Erythroblast (primary cell): ENCODE measurements at regions not wholly inside any gene's neighbourhood (a gene's known extent, or its start where the extent isn't known, plus 50 kb on each side); places are given as distances from the start of the nearest gene placed in this dataset.

Experiments used
- GATA1 ChIP-seq: IDR thresholded peaks from 2 replicates; pipeline ENCODE4 v1.6.1; 2011; ENCODE audit warnings: low read depth, mild to moderate bottlenecking, control low read depth, low read length, moderate library complexity
- POLR2A ChIP-seq: IDR thresholded peaks from 2 replicates; pipeline ENCODE4 v1.6.1; 2011; ENCODE audit warnings: mild to moderate bottlenecking, low read length

GRCh38 chr6:168148231-168148849 lies 69.3 kb upstream of the FRMD1 start:
- TF ChIP-seq POLR2A (no peak), GATA1 (no peak)
